ENCODE measurements at regions not wholly inside any gene's neighbourhood (a gene's known extent, or its start where the extent isn't known, plus 50 kb on each side); places are given as distances from the start of the nearest gene placed in this dataset.

DNA sequence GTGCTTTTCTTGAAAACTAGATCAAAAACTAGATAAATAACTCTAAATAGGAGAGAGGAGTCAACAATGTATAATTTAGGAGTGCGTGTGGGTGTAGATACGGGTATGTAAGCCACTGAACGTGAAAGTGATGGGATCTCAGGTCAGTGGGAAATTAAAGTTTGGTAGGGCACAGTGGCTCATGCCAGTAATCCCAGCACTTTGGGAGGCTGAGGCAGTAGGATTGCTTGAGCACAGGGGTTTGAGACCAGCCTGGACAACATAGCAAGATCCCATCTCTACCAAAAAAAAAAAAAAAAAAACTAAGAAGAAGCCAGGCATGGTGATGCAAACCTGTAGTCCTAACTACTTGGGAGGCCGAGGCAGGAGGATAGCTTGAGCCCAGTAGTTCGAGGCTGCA is 247.1 kb downstream of the ANAPC1 start:
- TF ChIP-seq, protein P1, sequence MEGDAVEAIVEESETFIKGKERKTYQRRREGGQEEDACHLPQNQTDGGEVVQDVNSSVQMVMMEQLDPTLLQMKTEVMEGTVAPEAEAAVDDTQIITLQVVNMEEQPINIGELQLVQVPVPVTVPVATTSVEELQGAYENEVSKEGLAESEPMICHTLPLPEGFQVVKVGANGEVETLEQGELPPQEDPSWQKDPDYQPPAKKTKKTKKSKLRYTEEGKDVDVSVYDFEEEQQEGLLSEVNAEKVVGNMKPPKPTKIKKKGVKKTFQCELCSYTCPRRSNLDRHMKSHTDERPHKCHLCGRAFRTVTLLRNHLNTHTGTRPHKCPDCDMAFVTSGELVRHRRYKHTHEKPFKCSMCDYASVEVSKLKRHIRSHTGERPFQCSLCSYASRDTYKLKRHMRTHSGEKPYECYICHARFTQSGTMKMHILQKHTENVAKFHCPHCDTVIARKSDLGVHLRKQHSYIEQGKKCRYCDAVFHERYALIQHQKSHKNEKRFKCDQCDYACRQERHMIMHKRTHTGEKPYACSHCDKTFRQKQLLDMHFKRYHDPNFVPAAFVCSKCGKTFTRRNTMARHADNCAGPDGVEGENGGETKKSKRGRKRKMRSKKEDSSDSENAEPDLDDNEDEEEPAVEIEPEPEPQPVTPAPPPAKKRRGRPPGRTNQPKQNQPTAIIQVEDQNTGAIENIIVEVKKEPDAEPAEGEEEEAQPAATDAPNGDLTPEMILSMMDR (IDR thresholded peaks at IDR 0.05; ENCODE audit: insufficient read depth, low read length), result no peak
- TF ChIP-seq, protein P2, sequence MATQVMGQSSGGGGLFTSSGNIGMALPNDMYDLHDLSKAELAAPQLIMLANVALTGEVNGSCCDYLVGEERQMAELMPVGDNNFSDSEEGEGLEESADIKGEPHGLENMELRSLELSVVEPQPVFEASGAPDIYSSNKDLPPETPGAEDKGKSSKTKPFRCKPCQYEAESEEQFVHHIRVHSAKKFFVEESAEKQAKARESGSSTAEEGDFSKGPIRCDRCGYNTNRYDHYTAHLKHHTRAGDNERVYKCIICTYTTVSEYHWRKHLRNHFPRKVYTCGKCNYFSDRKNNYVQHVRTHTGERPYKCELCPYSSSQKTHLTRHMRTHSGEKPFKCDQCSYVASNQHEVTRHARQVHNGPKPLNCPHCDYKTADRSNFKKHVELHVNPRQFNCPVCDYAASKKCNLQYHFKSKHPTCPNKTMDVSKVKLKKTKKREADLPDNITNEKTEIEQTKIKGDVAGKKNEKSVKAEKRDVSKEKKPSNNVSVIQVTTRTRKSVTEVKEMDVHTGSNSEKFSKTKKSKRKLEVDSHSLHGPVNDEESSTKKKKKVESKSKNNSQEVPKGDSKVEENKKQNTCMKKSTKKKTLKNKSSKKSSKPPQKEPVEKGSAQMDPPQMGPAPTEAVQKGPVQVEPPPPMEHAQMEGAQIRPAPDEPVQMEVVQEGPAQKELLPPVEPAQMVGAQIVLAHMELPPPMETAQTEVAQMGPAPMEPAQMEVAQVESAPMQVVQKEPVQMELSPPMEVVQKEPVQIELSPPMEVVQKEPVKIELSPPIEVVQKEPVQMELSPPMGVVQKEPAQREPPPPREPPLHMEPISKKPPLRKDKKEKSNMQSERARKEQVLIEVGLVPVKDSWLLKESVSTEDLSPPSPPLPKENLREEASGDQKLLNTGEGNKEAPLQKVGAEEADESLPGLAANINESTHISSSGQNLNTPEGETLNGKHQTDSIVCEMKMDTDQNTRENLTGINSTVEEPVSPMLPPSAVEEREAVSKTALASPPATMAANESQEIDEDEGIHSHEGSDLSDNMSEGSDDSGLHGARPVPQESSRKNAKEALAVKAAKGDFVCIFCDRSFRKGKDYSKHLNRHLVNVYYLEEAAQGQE (IDR thresholded peaks at IDR 0.05; ENCODE audit: insufficient replicate concordance, low read depth), result no peak
- no peak for TF ChIP-seq POLR2AphosphoS5 (IDR thresholded peaks at IDR 0.05; ENCODE audit: low read depth)
- TF ChIP-seq GABPA (IDR thresholded peaks at IDR 0.05; ENCODE audit: low read depth), result no peak
- TF ChIP-seq SPI1 (IDR thresholded peaks at IDR 0.05; ENCODE audit: borderline replicate concordance, low read depth), result no peak
